ENCODE measurements at regions not wholly inside any gene's neighbourhood (a gene's known extent, or its start where the extent isn't known, plus 50 kb on each side); places are given as distances from the start of the nearest gene placed in this dataset.

GRCh38 chr20:57907131-57908000 lies 197.6 kb upstream of the PMEPA1 start:
- Histone ChIP-seq H3K23me2 (ENCODE audit: insufficient read length, low read depth, low read length, poor library complexity, severe bottlenecking) (no peaks in the 10 kb centered on the region), H3K27me3 (ENCODE audit: insufficient read depth, low read length) (no peaks in the 10 kb centered on the region), H2BK15ac (ENCODE audit: low read depth, low read length) (no peak overlapping the region), H2BK12ac (ENCODE audit: insufficient read length, low read depth, low read length) (no peak overlapping the region), H3K23ac (ENCODE audit: insufficient read length, low read depth, low read length) (no peak overlapping the region), H4K20me1 (ENCODE audit: control insufficient read depth, insufficient read depth, insufficient read length) (no peaks in the 10 kb centered on the region), H3K9me3 (ENCODE audit: control insufficient read depth, low read depth, low read length) (no peaks in the 10 kb centered on the region), H2AK5ac (ENCODE audit: insufficient read length, low read length) (no peak overlapping the region), H3K4me2 (ENCODE audit: insufficient read depth, insufficient read length, low read length) (no peak overlapping the region), H3K4me1 (ENCODE audit: insufficient read depth, low read length) (no peaks in the 10 kb centered on the region), H3K79me1 (ENCODE audit: insufficient read depth, low read depth, low read length, poor library complexity, severe bottlenecking) (no peaks in the 10 kb centered on the region), H3T11ph (ENCODE audit: low read length) (no peak overlapping the region), H3K79me2 (ENCODE audit: insufficient read depth, low read length) (no peaks in the 10 kb centered on the region), H3K9ac (ENCODE audit: extremely low read depth, insufficient read length, low read length) (no peak overlapping the region), H2AFZ (ENCODE audit: low read length) (no peak overlapping the region), H4K8ac (replicated peaks; ENCODE audit: insufficient read length, low read depth, low read length) (no peak overlapping the region), H3K4ac (ENCODE audit: low read depth, low read length) (no peak overlapping the region), H3K56ac (ENCODE audit: insufficient read length, low read depth, low read length) (no peak overlapping the region), H2BK120ac (ENCODE audit: low read depth, low read length, poor library complexity, severe bottlenecking) (no peak overlapping the region), H2BK5ac (ENCODE audit: insufficient read length, low read length) (no peak overlapping the region), H2BK20ac (ENCODE audit: low read depth, low read length, poor library complexity, severe bottlenecking) (no peak overlapping the region), H3K18ac (ENCODE audit: insufficient read length, low read depth, low read length) (no peak overlapping the region), H3K27ac (ENCODE audit: insufficient read length, low read depth, low read length) (no peak overlapping the region), H4K91ac (ENCODE audit: insufficient read length, low read depth, low read length) (no peak overlapping the region), H4K5ac (ENCODE audit: insufficient read length, low read depth, low read length) (no peak overlapping the region), H3K14ac (ENCODE audit: insufficient read depth, low read length) (no peak overlapping the region)
- WGBS (ENCODE audit: extremely low coverage, insufficient read length, low lambda C conversion rate) = no CpG with 5 or more reads among the region's 20 CpGs
- DNase-seq = no peak
- TF ChIP-seq, protein P1, sequence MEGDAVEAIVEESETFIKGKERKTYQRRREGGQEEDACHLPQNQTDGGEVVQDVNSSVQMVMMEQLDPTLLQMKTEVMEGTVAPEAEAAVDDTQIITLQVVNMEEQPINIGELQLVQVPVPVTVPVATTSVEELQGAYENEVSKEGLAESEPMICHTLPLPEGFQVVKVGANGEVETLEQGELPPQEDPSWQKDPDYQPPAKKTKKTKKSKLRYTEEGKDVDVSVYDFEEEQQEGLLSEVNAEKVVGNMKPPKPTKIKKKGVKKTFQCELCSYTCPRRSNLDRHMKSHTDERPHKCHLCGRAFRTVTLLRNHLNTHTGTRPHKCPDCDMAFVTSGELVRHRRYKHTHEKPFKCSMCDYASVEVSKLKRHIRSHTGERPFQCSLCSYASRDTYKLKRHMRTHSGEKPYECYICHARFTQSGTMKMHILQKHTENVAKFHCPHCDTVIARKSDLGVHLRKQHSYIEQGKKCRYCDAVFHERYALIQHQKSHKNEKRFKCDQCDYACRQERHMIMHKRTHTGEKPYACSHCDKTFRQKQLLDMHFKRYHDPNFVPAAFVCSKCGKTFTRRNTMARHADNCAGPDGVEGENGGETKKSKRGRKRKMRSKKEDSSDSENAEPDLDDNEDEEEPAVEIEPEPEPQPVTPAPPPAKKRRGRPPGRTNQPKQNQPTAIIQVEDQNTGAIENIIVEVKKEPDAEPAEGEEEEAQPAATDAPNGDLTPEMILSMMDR (conservative IDR thresholded peaks at IDR 0.05) = no peak
- H3K4me3 Mint-ChIP-seq = no peak overlapping the region
- no peak overlapping the region; a peak in 1 of 7 replicates for H3K27ac Mint-ChIP-seq
- H3K9me3 Mint-ChIP-seq = no peaks in the 10 kb centered on the region; a peak in 1 of 5 replicates
- H3K4me1 Mint-ChIP-seq = peaks cover 0 to 6% of the 10 kb centered on the region in 2 experiments; a peak in 3 of 4 replicates
- H3K36me3 Mint-ChIP-seq (ENCODE audit: insufficient read depth in 1 of 3, low read depth in 3 of 3) = no peaks in the 10 kb centered on the region
- H3K27me3 Mint-ChIP-seq (ENCODE audit: low read depth) = peaks cover 3% of the 10 kb centered on the region
